ENCODE measurements at regions not wholly inside any gene's neighbourhood (a gene's known extent, or its start where the extent isn't known, plus 50 kb on each side); places are given as distances from the start of the nearest gene placed in this dataset.

- TF ChIP-seq REST (IDR thresholded peaks at IDR 0.05; ENCODE audit: low read depth, low read length), result no peak
- no peak for TF ChIP-seq CTCF (IDR thresholded peaks at IDR 0.05)
- TF ChIP-seq CHD2 (IDR thresholded peaks at IDR 0.05; ENCODE audit: low read length, partially characterized antibody), result no peak
- no peak for TF ChIP-seq NFIC (IDR thresholded peaks at IDR 0.05; ENCODE audit: borderline replicate concordance)
- no peak for TF ChIP-seq FOSL2 (IDR thresholded peaks at IDR 0.05; ENCODE audit: borderline replicate concordance, low read depth)
These were observed 167.2 kb downstream of the KDR start for GRCh38 chr4:54958236-54958635.
